ENCODE measurements at regions not wholly inside any gene's neighbourhood (a gene's known extent, or its start where the extent isn't known, plus 50 kb on each side); places are given as distances from the start of the nearest gene placed in this dataset.
A peak's percentile ranks its signal among the peaks of the same experiment; 100 is the strongest.
"Not testable (repeated sequence)": the region's sequence is repeated elsewhere in the genome, so short reads cannot be mapped to it uniquely, and the experiment has no call there.

- no peaks in the 10 kb centered on the region for H3K27me3 ChIP-seq
- no peak for DNase-seq
- H3K4me3 ChIP-seq, result no peak overlapping the region
- H3K36me3 ChIP-seq, result no peaks in the 10 kb centered on the region
- peaks cover 6% of the 10 kb centered on the region for H3K9me3 ChIP-seq
Measured at GRCh38 chr5:110853267-110853666, 114.5 kb downstream of the SLC25A46 start.

- Histone ChIP-seq H3K36me3 (no peaks in the 10 kb centered on the region), H3K9me3 (no peaks in the 10 kb centered on the region), H3K27me3 (no peaks in the 10 kb centered on the region), H3K4me3 (no peak overlapping the region)
- no peak for DNase-seq
Measured at GRCh38 chr5:110854200-110854599, 115.4 kb downstream of the SLC25A46 start.

GRCh38 chr5:110855961-110856360, 117.2 kb downstream of the SLC25A46 start:
- no peak for DNase-seq

GRCh38 chr5:110865400-110866094, 126.7 kb downstream of the SLC25A46 start:
- Histone ChIP-seq H3K4me3 (no peak overlapping the region), H3K27me3 (no peaks in the 10 kb centered on the region), H3K36me3 (no peaks in the 10 kb centered on the region), H3K9me3 (no peaks in the 10 kb centered on the region)
- peak; percentile 4 for DNase-seq

More at GRCh38 chr5:110855961-110856360, 117.2 kb downstream of the SLC25A46 start:
- Histone ChIP-seq H3K36me3 (no peaks in the 10 kb centered on the region), H3K4me3 (no peak overlapping the region), H3K27me3 (no peaks in the 10 kb centered on the region), H3K9me3 (no peaks in the 10 kb centered on the region)

GRCh38 chr5:110869927-110870326, 131.1 kb downstream of the SLC25A46 start:
- no peaks in the 10 kb centered on the region for H3K27me3 ChIP-seq
- H3K9me3 ChIP-seq, result no peaks in the 10 kb centered on the region
- DNase-seq, result no peak
- no peaks in the 10 kb centered on the region for H3K36me3 ChIP-seq
- H3K4me3 ChIP-seq, result no peak overlapping the region

- no peaks in the 10 kb centered on the region for H3K27me3 ChIP-seq
- H3K36me3 ChIP-seq, result no peaks in the 10 kb centered on the region
- no peak overlapping the region for H3K4me3 ChIP-seq
- DNase-seq, result no peak
- H3K9me3 ChIP-seq, result no peaks in the 10 kb centered on the region
Measured at GRCh38 chr5:110872200-110872599, 133.4 kb downstream of the SLC25A46 start.

- no peak overlapping the region for H3K4me3 ChIP-seq
- H3K36me3 ChIP-seq, result no peaks in the 10 kb centered on the region
- no peaks in the 10 kb centered on the region for H3K27me3 ChIP-seq
- H3K9me3 ChIP-seq, result no peaks in the 10 kb centered on the region
- no peak for DNase-seq
Measured at GRCh38 chr5:110872963-110873362, 134.2 kb downstream of the SLC25A46 start.

GRCh38 chr5:110873773-110874437, 135.1 kb downstream of the SLC25A46 start:
- DNase-seq, result peak; percentile 27
- H3K27me3 ChIP-seq, result no peaks in the 10 kb centered on the region
- no peaks in the 10 kb centered on the region for H3K36me3 ChIP-seq
- H3K9me3 ChIP-seq, result no peaks in the 10 kb centered on the region
- no peak overlapping the region for H3K4me3 ChIP-seq

- H3K4me3 ChIP-seq, DNase-seq, H3K36me3 ChIP-seq, H3K27me3 ChIP-seq, H3K9me3 ChIP-seq: not testable (repeated sequence)
Measured at GRCh38 chr5:110875115-110875514, 136.3 kb downstream of the SLC25A46 start.

GRCh38 chr5:110878115-110878514, 139.3 kb downstream of the SLC25A46 start:
- H3K4me3 ChIP-seq, result no peak overlapping the region
- no peaks in the 10 kb centered on the region for H3K27me3 ChIP-seq
- H3K9me3 ChIP-seq, result peaks cover 7% of the 10 kb centered on the region
- H3K36me3 ChIP-seq, result no peaks in the 10 kb centered on the region
- DNase-seq, result no peak

GRCh38 chr5:110879675-110880074, 140.9 kb downstream of the SLC25A46 start:
- Histone ChIP-seq H3K27me3 (no peaks in the 10 kb centered on the region), H3K9me3 (peaks cover 7% of the 10 kb centered on the region), H3K4me3 (no peak overlapping the region), H3K36me3 (no peaks in the 10 kb centered on the region)
- no peak for DNase-seq

GRCh38 chr5:110880413-110880812, 141.6 kb downstream of the SLC25A46 start:
- peak; percentile 90 for DNase-seq
- Histone ChIP-seq H3K4me3 (no peak overlapping the region), H3K27me3 (no peaks in the 10 kb centered on the region), H3K9me3 (peaks cover 7% of the 10 kb centered on the region), H3K36me3 (no peaks in the 10 kb centered on the region)

GRCh38 chr5:110884005-110884404, 145.2 kb downstream of the SLC25A46 start:
- Histone ChIP-seq H3K4me3 (no peak overlapping the region), H3K9me3 (peaks cover 21% of the 10 kb centered on the region), H3K36me3 (no peaks in the 10 kb centered on the region), H3K27me3 (no peaks in the 10 kb centered on the region)
- DNase-seq, result no peak

GRCh38 chr5:110887170-110887569, 148.4 kb downstream of the SLC25A46 start:
- H3K36me3 ChIP-seq, DNase-seq, H3K4me3 ChIP-seq, H3K27me3 ChIP-seq: not testable (repeated sequence)
- H3K9me3 ChIP-seq, result peaks cover 30% of the 10 kb centered on the region

- peaks cover 18% of the 10 kb centered on the region for H3K9me3 ChIP-seq
- H3K27me3 ChIP-seq, H3K36me3 ChIP-seq, DNase-seq, H3K4me3 ChIP-seq: not testable (repeated sequence)
Measured at GRCh38 chr5:110893854-110894483, 155.2 kb downstream of the SLC25A46 start.

GRCh38 chr5:110894805-110895204, 156.0 kb downstream of the SLC25A46 start:
- Histone ChIP-seq H3K36me3 (no peaks in the 10 kb centered on the region), H3K27me3 (no peaks in the 10 kb centered on the region), H3K4me3 (no peak overlapping the region), H3K9me3 (peaks cover 18% of the 10 kb centered on the region)
- DNase-seq, result no peak

- Histone ChIP-seq H3K4me3 (no peak overlapping the region), H3K36me3 (no peaks in the 10 kb centered on the region), H3K9me3 (peaks cover 3% of the 10 kb centered on the region), H3K27me3 (no peaks in the 10 kb centered on the region)
- no peak for DNase-seq
Measured at GRCh38 chr5:110896901-110897300, 158.1 kb downstream of the SLC25A46 start.

Data from MG63 (cell line).